ENCODE measurements at regions not wholly inside any gene's neighbourhood (a gene's known extent, or its start where the extent isn't known, plus 50 kb on each side); places are given as distances from the start of the nearest gene placed in this dataset.
"Not testable (repeated sequence)": the region's sequence is repeated elsewhere in the genome, so short reads cannot be mapped to it uniquely, and the experiment has no call there.

DNA sequence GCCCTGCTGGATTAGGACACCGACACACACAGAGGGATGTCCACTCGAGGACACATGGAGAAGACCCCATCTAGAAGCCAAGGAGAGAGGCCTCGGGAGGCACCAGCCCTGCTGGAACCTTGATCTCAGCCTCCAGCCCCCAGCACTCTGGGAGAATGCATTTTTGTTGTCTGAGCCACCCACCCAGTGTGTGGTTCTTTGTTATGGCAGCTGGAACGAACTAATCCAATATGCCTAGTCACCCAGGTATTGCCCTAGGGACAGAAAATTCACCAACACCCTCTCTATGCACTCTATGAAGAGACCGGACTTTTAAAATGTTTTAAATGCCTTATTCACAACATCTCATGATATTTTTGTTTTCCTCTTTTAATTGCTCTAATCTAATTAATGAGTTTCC lies 117.4 kb downstream of the CRYAA start:
- no peak for DNase-seq

DNA sequence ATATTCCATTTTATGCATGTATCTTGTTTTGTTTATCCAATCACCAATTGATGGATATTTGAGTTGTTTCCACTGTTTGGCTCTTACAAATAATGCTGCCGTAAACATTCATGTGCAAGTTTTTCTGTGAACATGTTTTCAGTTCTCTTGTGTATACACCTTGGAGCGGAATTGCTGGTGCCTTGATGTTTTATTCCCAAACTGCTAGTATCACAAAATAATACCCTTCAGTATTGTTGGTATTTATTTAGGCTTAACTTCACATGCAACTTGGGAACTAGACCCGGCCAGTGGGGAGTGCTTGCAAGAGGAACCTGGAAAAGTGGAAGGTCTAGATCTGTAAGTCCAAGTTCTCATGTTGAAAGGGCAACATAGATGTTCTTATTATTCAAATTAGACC lies 115.9 kb downstream of the CRYAA start:
- no peak for DNase-seq

DNA sequence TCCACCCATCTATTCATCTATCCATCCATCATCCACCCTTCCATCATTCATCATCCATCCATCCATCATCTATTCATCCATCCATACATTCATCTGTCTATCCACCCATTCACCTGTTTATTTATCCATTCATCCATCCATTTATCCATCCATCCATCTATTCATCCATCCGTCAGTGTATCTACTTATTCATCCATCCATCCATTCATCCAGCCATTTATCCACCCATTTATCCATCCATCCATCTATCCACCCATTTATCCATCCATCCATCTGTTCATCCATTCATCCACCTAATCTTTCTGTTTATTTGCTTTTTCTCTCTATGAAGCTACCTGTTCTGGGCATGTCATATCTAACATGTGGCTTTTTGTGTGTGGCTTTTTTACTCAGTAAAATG lies 115.4 kb downstream of the CRYAA start:
- no peak for DNase-seq

DNA sequence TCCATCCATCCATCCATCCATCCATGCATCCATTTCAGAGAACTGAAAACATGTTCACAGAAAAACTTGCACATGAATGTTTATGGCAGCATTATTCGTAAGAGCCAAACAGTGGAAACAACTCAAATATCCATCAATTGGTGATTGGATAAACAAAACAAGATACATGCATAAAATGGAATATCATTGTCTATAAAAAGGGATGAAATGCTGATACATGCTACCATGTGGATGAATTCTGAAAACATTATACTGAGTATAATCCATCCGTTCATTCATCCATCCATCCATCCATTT lies 115.1 kb downstream of the CRYAA start:
- not testable (repeated sequence) for DNase-seq

DNA sequence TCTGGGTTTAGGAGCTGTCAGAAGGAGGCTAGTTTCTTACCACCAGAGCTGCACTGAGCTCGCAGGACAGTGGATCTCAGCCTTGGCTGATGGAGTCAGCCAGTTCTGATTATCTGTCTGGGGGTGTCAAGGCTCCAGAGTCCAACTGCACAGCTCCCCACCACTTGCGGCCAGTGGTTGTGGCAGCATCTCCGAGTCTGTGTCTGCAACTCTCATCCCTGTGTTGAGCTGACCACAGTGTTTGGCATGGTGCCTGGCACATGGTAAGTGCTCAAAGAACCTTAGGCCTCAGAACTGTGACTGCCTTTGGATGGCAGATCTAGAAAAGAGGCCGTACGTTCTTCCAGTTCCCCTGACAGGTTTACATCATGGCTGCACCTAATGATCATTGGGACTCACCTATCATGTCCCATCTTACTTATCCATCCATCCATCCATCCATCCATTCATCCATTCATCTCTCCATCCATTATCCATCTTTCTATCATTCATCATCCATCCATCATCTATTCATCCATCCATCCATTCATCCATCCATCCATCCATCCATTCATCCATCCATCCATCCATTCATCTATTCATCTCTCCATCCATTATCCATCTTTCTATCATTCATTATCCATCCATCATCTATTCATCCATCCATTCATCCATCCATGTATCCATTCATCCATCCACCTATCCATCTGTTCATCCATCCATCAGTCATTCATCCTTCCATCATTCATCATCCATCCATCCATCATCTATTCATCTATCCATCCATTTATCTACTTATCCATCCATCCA lies 114.5 kb downstream of the CRYAA start:
- DNase-seq: no peak

DNA sequence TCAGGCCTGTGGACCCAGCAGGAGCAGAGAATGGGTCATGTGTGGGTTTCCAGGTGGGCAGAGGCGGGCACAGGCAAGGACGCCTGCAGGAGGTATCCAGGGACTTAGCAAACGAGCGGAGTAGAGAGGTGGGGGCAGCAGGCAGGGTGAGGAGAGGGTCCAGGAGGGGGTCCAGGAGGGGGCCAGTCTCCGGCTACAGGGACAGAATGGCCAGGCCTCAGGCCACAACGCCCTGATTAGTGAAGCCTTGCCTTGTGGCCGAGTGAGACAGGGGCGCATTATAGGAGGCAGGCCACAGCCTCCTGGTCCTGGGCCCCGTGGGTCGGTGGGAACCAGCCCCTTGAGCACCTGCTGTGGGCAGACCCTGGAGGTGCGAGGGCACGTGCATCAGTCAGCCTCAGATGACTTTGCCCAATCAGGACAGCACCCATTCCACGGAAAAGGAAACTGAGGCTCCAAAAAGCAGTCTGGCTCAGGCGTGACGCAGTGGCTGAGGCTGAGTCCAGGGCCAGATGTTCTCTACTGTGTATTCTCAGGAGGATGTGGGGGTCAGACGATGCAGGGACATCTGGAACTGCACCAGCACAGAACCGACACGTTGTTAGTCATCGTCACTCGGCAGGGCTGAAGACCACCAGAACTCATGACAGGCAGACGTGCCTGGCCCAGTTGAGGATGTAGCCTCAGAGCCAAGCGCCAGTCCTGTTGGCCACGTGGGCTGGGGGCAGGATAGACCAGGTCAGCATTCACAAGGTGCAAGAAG lies 113.7 kb downstream of the CRYAA start:
- DNase-seq: no peak

DNA sequence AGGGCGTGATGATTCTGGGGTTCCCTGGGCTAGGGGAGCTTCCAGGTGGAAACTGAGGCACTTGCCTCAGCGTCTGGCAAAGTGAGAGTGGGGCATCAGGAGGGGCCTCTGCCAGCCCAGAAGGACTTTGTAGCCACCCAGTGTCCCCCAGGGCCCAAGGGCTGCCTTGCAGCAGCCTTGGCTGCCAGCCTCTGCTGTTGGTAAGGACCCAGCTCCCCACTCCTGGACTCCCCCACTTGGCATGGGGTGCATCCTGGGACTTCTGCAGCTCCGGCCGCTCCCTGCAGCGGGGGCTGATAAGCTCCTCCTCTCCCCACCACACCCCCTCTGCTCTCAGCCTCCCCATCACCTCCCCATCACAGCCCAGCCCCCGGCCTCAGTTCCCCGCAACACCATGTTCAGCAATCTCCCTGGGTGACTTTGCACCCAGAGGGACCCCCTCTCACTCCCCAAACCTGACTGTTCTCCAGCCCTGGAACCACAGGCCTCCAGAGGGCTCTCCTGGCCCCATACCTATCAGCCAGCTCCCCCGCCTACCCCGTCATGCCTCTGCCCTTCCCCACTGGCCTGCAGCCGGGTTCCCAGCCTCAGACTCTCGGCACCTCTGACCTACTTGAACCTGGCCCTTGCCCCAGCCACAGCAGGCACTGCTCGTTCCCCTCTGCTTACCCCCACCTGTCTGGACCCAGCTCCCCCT lies 113.0 kb downstream of the CRYAA start:
- DNase-seq: no peak

DNA sequence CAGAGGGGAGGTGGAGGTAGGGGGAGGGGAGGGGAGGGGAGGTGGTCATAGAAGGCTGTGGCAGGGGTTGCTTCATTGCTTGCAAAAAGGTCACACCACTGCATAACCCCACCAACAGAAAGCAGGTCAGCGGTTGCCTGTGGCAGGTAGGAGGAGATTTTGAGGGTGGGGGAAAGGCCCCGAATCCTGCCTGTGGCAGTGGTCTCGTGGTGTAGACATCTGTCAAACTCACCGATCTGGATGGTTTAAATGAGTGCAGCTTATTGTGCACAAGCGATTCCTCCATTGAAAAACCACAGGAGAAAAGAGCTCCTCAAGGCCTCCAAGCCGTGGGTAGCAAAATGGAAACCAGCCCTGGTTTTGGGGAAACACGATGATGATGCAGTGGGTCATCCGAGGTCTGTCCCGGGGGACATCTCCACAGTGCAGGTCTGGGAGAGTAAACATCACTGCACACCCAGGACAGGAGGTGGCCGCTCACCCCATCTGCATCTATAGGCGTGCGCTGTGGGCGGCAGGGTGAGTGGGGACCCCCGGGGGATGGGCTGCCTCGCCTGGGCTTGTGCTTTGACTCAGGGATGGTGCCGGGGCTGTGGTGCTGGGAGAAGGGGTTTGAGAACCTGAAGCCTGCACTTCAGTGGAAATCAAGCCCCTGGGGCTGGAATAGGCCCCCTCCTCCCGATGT lies 112.3 kb downstream of the CRYAA start:
- no peak for DNase-seq

DNA sequence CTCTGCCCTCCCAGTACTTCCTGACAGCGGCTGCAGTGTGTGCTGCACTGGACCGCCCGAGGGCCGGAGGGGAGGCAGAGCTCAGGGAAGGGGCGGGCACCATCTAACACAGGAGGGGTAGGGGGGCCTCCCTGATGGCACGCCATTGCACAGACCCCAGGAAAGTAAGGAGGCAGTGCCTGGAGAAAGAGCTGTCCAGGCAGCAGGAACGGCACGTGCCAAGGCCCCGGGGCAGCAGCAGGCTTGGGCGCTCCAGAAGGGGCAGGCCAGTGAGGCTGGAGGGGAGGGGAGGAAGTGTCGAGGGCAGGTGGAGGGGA lies 110.7 kb downstream of the CRYAA start:
- no peak for DNase-seq

DNA sequence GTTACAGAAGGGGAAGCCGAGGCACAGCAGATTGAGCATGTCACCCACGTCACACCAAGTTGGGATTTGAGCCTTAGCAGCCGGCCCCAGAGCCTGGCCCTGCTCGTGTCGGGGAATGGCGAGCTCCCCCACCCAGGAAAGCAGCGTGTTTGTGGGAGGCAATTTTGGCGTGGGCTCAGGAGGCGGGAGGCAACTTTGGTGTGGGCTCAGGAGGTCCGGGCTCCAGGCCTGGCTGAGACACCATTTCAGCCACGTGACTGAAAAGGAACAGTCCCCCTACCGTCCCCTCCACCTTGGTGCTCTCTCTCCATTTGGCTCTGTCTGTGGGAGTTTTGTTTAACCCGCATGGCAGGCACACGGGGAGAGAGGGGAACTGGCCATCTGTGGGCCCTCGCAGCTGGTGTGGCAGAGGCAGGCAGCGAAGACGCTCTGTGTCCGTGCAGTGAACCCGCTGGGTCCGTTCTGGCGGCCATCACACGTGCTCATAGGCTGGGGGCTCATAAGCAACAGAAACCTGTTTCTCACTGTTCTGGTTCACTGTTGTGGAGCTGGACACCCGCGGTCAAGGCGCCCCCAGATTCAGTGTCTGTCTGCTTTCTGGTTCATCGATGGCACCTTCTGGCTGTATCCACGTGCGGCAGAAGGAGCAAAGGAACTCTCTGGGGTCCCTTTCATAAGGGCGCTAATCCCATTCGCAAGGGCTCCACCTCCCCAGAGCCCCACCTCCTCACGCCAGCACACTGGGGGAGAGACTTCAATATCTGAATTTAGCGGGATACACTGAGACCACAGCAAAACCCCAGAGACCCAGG lies 110.2 kb downstream of the CRYAA start:
- DNase-seq: no peak

DNA sequence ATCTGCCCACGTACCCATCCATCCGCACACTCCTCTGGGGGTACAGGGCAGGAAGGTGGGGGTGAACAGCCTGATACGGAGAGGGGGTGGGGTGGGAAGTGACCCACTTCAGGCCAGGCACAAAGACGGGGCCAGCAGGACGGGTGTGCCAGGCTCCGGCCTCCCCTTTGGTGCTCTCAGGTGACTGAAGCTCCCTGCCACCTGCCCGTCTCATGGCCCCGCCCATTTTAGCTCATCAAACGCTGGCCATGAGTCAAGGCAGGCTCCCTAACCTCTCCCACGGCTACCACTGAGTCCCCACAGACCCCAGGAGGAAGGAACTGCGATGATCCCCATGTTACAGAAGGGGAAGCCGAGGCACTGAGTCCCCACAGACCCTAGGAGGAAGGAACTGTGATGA lies 109.6 kb downstream of the CRYAA start:
- no peak for DNase-seq

DNA sequence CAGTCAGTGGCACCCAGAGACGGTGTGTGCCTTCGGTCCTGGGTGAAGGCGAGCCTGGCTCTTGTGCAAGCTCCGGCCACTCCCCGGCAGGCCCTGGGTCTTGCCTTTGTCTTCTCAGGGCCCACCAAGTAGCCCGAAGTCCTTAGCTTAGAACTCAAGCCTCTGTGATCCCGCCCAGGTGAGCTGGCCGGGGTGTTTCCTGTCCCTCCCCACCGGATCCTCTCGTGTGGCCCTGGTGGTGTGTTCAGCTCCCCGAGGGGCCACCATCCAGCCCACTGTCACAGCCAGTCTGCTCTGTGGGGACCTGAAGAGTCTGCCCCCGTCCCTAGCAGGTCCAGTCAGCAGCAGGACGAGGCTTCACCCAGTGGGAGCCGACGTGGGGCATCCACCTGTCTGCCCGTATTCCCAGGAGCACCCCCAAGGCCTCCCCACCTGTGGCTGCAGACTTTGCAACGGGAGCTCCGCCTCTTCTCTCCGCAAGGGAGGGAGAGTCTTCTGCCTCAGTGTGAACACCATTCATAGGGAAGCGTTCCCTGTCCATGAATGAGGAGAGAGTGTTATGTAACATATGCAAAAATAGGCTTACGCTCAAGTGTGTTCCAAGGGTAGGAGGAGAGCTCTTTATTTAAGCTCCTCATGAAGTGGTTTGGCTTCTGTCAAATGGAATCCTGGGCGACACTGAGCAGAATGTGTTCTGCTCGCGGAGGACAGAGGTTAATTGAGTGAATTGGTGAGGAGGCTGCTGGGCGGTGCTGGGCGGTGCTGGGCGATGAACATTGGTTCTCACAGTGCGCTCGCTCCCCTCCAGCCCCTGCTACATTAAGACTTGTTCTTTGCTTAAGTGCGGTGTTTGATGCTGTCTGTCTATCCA lies 108.9 kb downstream of the CRYAA start:
- no peak for DNase-seq

DNA sequence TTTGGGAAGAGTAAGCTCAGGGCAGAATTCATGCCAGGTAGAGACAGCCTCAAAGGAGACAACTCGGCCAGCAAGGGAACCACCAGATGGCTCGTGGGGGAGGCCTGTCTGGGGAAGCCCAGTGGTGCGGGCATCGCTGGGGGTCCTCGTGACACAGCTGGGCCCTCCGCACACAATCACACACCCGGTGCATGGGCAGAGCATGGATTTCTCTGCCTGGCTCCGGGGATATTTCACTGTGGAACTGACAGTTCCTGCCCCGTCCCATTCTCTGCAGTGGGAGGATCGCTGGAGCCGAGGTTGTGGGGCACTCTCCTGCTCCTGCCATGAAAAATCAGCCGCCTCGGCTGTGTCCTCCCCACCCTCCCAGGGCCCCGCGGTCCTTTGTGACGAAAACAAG lies 108.0 kb downstream of the CRYAA start:
- DNase-seq: no peak

DNA sequence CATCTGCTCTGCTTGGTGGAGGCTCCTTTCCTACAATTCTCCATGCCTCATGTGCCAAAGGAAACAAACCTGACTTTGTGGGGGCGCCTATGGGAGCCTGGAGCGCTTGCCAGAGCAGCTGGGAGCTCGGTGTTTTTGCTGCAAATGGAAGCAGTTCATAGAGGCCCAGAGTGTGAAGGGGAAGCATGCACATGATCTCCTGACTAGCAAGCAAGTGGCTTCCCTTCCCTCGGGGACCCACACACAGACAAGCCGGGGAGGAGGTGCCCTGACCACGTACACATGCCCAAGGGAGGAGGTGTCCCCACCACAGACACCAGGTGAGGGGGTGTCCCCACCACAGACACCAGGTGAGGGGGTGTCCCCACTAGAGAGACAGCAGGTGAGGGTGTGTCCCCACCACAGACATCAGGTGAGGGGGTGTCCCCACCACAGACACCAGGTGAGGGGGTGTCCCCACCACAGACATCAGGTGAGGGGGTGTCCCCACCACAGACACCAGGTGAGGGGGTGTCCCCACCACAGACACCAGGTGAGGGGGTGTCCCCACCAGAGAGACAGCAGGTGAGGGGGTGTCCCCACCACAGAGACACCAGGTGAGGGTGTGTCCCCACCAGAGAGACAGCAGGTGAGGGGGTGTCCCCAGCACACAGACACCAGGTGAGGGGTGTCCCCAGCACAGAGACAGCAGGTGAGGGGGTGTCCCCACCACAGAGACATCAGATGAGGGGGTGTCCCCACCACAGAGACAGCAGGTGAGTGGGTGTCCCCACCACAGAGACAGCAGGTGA lies 106.8 kb downstream of the CRYAA start:
- peak; percentile 15 to 46 for DNase-seq

DNA sequence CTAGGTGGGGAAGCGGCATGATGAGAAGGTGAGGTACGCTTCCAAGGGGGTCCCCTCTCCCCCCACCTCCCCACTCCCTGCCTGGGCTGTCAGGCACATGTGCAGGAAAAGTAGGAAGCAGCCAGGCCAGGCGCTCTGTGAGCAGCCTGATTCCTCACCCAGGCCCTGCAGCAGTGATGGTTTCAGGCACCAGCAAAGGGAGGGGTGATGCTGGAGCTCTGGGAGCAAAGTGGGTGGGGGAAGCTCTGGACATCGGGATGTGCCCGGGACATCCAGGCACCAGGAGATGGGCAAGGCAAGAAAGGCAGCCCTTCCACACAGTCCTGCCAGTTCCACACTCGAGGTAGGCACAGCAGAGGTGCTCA lies 106.1 kb downstream of the CRYAA start:
- DNase-seq: no peak

DNA sequence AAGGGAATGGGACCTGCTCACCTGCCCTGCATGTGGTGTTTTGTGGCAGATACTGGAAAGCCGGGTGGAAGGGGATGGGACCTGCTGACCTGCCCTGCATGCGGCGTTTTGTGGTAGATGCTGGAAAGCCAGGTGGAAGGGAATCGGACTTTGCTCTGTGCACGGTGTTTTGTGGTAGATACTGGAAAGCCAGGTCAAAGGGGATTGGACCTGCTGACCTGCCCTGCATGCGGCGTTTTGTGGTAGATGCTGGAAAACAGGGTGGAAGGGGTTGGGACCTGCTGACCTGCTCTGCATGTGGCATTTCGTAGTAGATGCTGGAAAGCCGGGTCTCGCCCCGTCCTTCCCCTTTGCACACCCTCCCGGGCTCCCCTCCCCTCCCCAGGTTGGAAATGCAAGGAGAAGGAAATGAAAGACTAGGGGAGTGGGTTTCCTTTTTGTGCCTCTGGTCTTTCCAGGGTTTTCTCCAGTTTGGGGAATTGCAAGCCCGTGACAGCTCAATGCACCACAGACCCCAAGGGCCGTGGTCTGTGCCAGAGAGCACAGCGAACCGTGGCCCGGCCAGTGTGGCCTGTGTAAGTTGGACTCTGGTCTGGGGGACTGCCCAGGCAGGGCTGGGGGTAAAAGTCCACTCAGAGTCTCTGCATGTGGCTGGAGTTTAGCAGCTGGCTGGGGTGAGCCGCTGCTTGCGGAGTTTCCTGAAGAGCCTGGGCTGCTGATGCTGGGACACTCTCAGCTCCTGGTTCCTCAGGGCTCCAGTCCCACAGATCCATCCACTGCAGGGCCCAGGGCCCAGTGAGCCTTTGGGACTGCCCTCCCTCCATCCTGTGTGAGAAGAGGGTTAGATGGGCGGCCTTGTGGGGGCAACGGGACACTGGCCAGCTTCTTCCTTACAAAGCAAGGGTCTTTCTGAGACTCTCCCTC lies 105.5 kb downstream of the CRYAA start:
- no peak for DNase-seq

DNA sequence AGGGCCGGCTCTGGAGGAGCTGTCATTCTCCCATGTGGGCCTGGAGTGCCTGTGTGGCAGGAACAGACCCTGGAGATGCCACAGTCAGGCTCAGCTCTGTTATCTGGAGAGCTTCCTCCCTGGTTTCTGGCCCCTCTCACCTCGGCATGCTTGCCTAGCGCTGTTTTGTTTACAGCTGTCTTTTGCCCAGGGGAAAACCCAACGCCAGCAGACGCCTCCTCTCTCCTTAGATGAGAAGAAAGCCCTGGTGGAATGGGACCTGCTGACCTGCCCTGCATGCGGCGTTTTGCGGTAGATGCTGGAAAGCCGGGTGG lies 104.9 kb downstream of the CRYAA start:
- DNase-seq: no peak

DNA sequence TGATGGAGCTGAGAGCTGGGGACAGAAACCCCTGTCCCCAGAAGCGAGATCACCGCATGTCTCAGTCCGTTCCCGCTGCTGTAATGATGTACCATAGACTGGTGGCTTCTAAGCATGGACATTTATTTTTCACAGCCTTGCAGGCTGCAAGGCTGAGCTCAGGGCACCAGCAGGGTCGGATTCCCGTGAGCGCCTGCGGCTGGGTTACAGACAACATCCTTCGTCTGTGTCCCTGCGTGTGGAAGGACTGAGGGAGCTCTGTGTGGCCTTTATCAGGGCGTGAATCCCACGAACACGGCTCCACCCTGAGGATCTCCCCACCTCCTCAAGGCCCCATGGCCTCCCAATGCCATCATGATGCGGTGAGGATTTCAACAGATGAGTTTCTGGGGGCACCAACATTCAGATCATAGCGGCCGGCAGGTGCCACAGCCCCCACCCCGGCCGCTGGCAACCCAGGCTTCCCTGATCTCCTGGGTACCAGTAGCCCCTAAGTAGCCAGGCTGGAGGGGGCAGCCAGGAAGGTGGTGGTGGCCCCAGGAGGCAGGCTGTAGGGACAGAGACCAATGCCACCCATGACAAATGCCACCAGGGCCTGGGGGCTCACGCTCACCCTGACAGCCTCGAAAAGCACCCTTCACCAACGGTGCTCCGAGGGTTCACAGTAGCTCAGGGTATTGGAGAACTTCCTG lies 104.4 kb downstream of the CRYAA start:
- no peak for DNase-seq

DNA sequence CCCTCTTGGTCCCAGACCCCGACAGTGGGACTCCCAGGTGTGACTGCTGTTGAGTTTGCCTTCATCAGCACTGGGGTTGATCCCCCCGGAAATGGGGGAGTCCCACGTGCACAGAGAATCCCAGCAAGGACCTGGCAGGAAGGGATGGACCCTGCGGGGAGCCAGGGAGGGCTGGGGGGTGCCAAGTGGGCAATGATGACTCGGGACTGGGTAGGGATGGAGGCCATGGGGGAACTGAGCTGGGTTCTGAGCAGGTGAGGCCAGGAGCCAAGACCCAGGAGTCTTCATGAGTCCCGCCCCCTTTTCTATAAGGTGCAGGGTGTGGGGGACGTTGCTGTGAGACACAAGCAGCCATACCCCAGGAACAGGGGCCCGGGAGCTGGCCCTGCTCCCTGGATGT lies 103.8 kb downstream of the CRYAA start:
- no peak for DNase-seq

Data from CD4-positive, alpha-beta T cell treated with Interleukin-4 for 1 hour (primary cell).